IPS-18a (cell line): ENCODE measurements at regions not wholly inside any gene's neighbourhood (a gene's known extent, or its start where the extent isn't known, plus 50 kb on each side); places are given as distances from the start of the nearest gene placed in this dataset.

ENCODE experiments used
- H3K27ac ChIP-seq: one replicate; pipeline ENCODE4 v1.5.1; 2013; ENCODE audit warnings: low read length
- H3K27me3 ChIP-seq: one replicate; pipeline ENCODE4 v1.6.1; 2013; ENCODE audit warnings: mild to moderate bottlenecking, low read length; ENCODE audit not compliant: control insufficient read depth, insufficient read depth
- H3K36me3 ChIP-seq: one replicate; pipeline ENCODE4 v1.6.1; 2013; ENCODE audit warnings: low read depth, low read length; ENCODE audit not compliant: control insufficient read depth
- H3K4me1 ChIP-seq: one replicate; pipeline ENCODE4 v1.6.1; 2013; ENCODE audit warnings: low read depth, low read length; ENCODE audit not compliant: control insufficient read depth
- H3K4me3 ChIP-seq: one replicate; pipeline ENCODE4 v1.5.1; 2013; ENCODE audit warnings: low read length
- H3K9ac ChIP-seq: one replicate; pipeline ENCODE4 v1.6.1; 2013; ENCODE audit warnings: mild to moderate bottlenecking, low read length, moderate library complexity
- H3K9me3 ChIP-seq: one replicate; pipeline ENCODE4 v1.6.1; 2013; ENCODE audit warnings: low read depth, low read length; ENCODE audit not compliant: control insufficient read depth

GRCh38 chr2:118186858-118187254 is 98.6 kb downstream of the INSIG2 start:
- Histone ChIP-seq H3K4me3 (peak overlapping the region; percentile 94), H3K9me3 (no peaks in the 10 kb centered on the region), H3K4me1 (peaks cover 26% of the 10 kb centered on the region), H3K9ac (peak overlapping the region; percentile 98), H3K27ac (peak overlapping the region; percentile 97), H3K36me3 (no peaks in the 10 kb centered on the region), H3K27me3 (peaks cover 11% of the 10 kb centered on the region)

DNA sequence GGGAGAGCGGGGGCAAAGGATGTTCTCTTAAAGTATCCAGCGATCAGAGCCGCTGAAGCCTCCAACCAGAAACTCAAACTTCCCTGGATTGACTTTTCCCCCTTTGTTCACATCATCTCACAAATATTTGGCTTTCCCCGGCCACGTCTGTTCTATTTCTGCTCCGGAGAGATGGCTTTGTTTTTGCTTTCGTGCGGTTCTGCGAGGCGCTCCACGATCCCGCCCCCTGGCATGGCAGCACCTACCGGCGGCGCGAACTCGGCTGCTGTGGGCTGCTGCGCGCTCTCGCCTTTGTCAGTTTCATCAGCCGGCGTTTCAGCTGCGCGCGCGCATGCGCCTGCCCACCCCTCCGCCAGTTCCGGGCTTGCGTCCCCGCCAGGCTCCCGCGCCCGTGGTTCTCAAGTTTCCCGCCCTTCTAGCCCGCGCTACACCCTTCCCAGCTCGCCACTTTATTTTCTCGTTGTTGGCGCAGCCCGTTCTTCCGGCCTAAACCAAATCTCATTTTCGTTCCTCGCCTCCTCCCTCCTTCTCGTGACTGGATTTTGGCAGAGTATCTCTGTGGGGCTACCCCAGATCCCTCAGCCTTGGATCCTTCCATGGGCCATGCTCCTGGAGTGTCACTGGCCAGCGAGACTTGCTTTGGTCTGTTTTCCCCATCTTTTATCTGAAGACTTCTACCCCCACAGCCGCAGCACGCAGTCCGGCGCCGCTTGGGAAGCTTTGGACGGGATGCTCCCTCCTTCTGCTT is 98.0 kb downstream of the INSIG2 start:
- peaks cover 26% of the 10 kb centered on the region for H3K4me1 ChIP-seq
- H3K9me3 ChIP-seq = no peaks in the 10 kb centered on the region
- H3K36me3 ChIP-seq = no peaks in the 10 kb centered on the region
- H3K27me3 ChIP-seq = peaks cover 11% of the 10 kb centered on the region
- peak overlapping the region; percentile 97 for H3K27ac ChIP-seq
- H3K9ac ChIP-seq = peak overlapping the region; percentile 98
- peak overlapping the region; percentile 94 for H3K4me3 ChIP-seq

GRCh38 chr2:118185210-118186109 is 97.2 kb downstream of the INSIG2 start:
- H3K4me1 ChIP-seq = peaks cover 23% of the 10 kb centered on the region
- H3K27ac ChIP-seq = peak overlapping the region; percentile 97
- H3K27me3 ChIP-seq = peaks cover 11% of the 10 kb centered on the region

DNA sequence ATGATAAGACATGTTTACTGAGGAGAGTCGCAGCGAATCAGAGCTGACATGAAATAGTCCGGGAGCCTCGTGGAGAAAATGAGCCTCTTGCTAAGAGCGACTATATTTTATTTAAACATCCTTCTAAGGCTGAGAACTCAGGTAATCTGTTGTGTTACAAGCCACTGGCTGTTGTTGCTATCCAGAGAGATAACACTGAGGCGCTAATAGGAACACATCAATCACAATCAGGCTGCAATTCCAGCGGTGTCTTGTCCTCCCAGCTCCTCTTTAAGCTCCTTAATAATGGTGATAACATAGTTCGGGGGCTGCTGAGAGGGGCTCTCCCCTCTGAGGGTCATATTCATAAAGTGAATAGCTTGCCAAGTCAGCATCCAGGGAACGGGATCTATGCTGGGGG is 95.1 kb downstream of the INSIG2 start:
- no peaks in the 10 kb centered on the region for H3K36me3 ChIP-seq
- H3K9ac ChIP-seq = no peak overlapping the region
- H3K4me1 ChIP-seq = peaks cover 15% of the 10 kb centered on the region
- no peak overlapping the region for H3K27ac ChIP-seq
- no peaks in the 10 kb centered on the region for H3K9me3 ChIP-seq
- peaks cover 11% of the 10 kb centered on the region for H3K27me3 ChIP-seq
- no peak overlapping the region for H3K4me3 ChIP-seq

More at GRCh38 chr2:118185210-118186109, 97.2 kb downstream of the INSIG2 start:
- H3K9ac ChIP-seq = peak overlapping the region; percentile 98
- H3K9me3 ChIP-seq = no peaks in the 10 kb centered on the region
- peak overlapping the region; percentile 94 for H3K4me3 ChIP-seq
- H3K36me3 ChIP-seq = no peaks in the 10 kb centered on the region

DNA sequence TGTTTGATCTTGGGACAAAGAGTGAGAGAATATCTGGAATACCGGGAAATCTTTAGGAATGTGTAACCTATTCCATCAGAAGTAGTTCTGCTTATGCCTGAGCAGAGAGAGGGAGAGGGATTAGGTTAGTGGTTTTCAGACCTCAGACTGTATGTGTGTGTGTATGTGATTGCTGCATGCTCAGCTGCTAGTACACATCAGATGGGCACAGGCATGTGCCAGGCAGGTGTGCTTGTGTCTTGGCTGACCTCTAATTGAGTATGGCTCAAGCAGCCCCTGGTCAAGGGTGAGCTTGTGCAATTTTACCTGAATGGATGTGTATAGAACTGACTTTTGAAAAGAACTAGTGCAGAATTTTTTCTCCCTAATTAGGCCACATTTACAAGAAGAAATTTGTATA is 91.2 kb downstream of the INSIG2 start:
- H3K36me3 ChIP-seq = no peaks in the 10 kb centered on the region
- H3K4me1 ChIP-seq = no peaks in the 10 kb centered on the region
- no peak overlapping the region for H3K27ac ChIP-seq
- no peak overlapping the region for H3K9ac ChIP-seq
- no peaks in the 10 kb centered on the region for H3K9me3 ChIP-seq
- no peak overlapping the region for H3K4me3 ChIP-seq
- no peaks in the 10 kb centered on the region for H3K27me3 ChIP-seq

DNA sequence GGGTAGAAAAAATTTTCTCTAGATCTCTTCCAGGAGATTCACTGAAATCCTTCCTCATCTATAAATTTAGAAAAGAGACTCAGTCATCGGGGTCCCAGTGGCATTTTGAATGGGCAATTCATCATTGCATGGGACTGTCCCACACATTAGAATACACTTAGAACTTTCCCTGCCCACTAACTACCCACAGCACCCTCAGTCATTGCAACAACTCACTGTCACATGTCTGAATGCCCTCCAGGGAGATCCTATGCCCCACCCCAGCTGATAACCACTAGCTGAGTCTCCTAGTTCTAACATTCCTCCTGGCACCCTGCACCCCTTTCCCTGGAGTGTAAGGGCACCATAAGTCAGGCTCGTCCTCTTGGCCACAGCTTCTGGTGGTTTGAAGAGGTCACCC is 89.6 kb downstream of the INSIG2 start:
- H3K9me3 ChIP-seq = no peaks in the 10 kb centered on the region
- no peaks in the 10 kb centered on the region for H3K36me3 ChIP-seq
- H3K27ac ChIP-seq = no peak overlapping the region
- H3K27me3 ChIP-seq = no peaks in the 10 kb centered on the region
- H3K9ac ChIP-seq = no peak overlapping the region
- H3K4me3 ChIP-seq = no peak overlapping the region
- H3K4me1 ChIP-seq = no peaks in the 10 kb centered on the region

DNA sequence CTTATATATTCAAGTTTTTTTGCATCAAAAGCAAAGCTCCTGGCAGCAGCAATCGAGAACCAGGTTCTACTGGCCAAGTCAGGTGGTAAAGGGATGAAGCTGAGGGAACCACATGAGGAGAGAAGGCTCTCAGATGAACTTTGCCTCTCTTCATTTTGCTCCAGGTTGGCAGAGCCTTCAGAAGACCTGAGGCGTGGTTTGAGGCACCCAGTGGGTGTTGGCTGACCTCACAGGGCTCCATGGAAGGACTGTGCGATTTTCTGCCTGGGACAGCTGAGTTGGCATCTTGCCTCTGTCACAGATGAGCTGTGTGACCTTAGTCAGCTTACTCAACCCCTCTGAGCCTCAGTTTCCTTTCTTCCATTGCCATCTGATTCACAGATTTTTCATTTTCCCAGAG is 89.0 kb downstream of the INSIG2 start:
- Histone ChIP-seq H3K36me3 (no peaks in the 10 kb centered on the region), H3K27ac (no peak overlapping the region), H3K9me3 (no peaks in the 10 kb centered on the region), H3K27me3 (no peaks in the 10 kb centered on the region), H3K4me3 (no peak overlapping the region), H3K4me1 (no peaks in the 10 kb centered on the region), H3K9ac (no peak overlapping the region)

- Histone ChIP-seq H3K36me3 (no peaks in the 10 kb centered on the region), H3K27me3 (no peaks in the 10 kb centered on the region), H3K9ac (no peak overlapping the region), H3K4me1 (no peaks in the 10 kb centered on the region), H3K4me3 (no peak overlapping the region), H3K9me3 (no peaks in the 10 kb centered on the region), H3K27ac (no peak overlapping the region)
Measured at GRCh38 chr2:118176601-118177000, 88.3 kb downstream of the INSIG2 start.

GRCh38 chr2:118171546-118171945 is 83.3 kb downstream of the INSIG2 start:
- H3K9ac ChIP-seq = no peak overlapping the region
- H3K27me3 ChIP-seq = no peaks in the 10 kb centered on the region
- no peak overlapping the region for H3K4me3 ChIP-seq
- no peak overlapping the region for H3K27ac ChIP-seq
- H3K9me3 ChIP-seq = no peaks in the 10 kb centered on the region
- H3K36me3 ChIP-seq = no peaks in the 10 kb centered on the region
- no peaks in the 10 kb centered on the region for H3K4me1 ChIP-seq

DNA sequence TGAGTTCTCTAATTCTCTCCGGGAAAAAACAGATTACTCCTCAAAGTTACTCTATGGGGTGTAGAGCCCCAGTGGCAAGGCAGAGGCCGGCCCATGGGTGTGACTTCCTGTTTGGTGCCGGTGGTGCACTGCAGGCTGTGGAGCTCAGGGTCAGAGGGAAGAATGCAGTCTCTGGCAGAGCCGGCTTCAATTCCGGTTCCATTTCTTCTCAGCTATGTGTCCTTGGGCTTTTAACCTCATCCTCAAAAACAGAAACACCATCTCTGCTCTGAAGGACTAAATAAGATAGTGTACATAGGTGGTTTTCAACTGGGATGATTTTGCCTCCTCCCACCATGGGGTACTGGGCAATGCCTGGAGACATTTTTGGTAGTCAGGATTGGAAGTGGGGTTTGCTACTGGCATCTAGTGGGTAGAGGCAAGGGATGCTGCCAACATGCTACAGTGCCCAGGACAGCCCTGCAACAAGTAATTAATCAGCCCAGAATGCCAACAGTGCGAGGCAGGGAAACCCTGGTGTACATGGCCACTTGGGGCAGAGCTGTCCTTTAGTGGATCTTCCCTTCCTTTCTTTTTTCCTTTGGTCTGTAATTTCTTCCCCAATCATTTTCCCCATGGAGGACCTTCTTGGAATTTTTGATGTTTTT is 81.2 kb downstream of the INSIG2 start:
- no peaks in the 10 kb centered on the region for H3K36me3 ChIP-seq
- no peak overlapping the region for H3K9ac ChIP-seq
- H3K4me3 ChIP-seq = no peak overlapping the region
- H3K4me1 ChIP-seq = no peaks in the 10 kb centered on the region
- no peak overlapping the region for H3K27ac ChIP-seq
- H3K9me3 ChIP-seq = no peaks in the 10 kb centered on the region
- no peaks in the 10 kb centered on the region for H3K27me3 ChIP-seq

- Histone ChIP-seq H3K27me3 (no peaks in the 10 kb centered on the region), H3K27ac (no peak overlapping the region), H3K4me3 (no peak overlapping the region)
Measured at GRCh38 chr2:118168615-118169014, 80.3 kb downstream of the INSIG2 start.

More at GRCh38 chr2:118168615-118169014, 80.3 kb downstream of the INSIG2 start:
- Histone ChIP-seq H3K4me1 (no peaks in the 10 kb centered on the region), H3K9me3 (no peaks in the 10 kb centered on the region), H3K36me3 (no peaks in the 10 kb centered on the region), H3K9ac (no peak overlapping the region)
